A172 (cell line): ENCODE measurements at regions not wholly inside any gene's neighbourhood (a gene's known extent, or its start where the extent isn't known, plus 50 kb on each side); places are given as distances from the start of the nearest gene placed in this dataset.

ENCODE experiments used
- DNase-seq: peaks from one replicate; pipeline ENCODE4 v3.0.0-alpha.2; 2015; ENCODE audit warnings: low spot score

GRCh38 chr17:33352526-33352925, 59.4 kb upstream of the ASIC2 start:
- DNase-seq = no peak

GRCh38 chr17:33356266-33356665, 63.2 kb upstream of the ASIC2 start:
- DNase-seq = no peak

DNA sequence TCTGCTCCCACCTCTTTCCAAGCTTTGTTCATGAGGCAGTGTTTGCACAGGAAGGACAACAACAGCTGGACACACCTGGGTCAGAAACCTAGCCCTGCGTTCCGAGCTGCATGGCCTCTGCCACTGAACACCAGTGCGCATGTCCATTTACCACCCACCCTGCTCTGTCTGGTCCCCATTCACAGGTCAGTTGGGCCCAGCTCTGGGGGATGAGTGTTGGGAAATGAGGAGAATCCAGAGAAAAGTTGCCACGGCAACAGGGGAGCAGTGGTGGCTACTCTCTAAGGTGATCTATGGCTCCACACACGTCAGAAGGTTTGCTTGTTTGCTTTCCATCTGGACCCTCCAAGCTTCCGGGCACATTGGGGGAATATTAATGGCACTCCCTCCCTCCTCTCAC, 70.4 kb upstream of the ASIC2 start:
- no peak for DNase-seq

DNA sequence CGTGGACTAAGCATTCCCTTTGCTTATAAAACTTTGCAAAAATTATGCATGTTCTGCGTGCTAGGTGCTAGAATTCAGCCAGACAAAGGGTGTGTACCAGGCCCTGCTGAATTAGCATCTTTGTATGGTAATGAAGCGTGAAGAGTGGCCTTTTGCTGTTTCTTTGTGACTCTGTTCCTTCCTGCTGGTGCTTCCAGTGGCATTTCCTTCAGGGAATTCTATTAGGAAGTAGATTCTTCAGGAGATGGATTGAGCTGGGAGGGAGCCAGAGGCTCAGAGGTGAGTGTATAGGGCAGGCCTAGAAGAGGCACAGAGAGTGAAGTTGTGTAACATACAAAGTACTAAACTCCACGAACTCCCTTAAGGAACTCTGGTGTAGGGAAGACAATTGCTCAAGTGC, 73.9 kb upstream of the ASIC2 start:
- no peak for DNase-seq

GRCh38 chr17:33369149-33369548, 76.1 kb upstream of the ASIC2 start:
- DNase-seq = peak; percentile 17

DNA sequence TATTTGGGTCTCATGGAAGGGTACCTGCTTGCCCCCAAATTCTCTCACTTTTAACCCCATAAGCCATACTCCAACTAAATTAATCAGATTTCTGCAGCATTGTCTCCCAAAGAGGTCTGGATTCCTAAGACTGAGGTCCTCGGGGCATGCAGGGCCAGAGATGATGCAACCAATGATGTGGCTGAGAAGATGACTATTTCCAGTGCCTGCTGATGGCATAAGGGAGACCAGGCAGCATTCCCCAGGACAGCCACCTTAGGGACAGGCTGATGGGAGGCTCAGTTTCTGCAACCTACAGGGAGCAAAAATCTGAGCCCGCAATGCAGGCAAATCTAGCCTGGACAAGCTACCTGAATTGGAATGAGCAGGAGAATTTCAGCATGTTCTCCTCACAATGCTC, 76.8 kb upstream of the ASIC2 start:
- no peak for DNase-seq

DNA sequence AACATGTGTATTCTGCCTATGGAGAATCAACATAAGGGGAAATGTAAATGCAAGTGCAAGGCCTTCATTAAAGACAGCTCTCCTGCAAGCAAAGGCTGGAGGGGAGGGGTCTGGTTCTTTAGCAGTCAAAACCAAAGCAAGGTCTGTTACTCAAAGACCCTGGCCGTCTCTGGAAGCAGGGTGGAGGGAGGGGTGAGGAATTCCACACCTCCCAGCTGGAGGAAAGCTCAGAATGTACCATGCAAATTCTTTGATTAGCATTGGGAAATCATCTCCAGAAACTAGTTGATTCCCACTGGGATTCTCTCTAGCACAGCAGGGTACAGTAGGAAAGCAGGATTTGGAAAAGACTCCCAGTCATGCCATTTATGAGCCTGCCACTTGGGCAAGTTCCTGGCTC, 77.3 kb upstream of the ASIC2 start:
- no peak for DNase-seq

- no peak for DNase-seq
These were observed 78.3 kb upstream of the ASIC2 start for GRCh38 chr17:33371377-33371776.

GRCh38 chr17:33373273-33373672, 80.2 kb upstream of the ASIC2 start:
- no peak for DNase-seq

DNA sequence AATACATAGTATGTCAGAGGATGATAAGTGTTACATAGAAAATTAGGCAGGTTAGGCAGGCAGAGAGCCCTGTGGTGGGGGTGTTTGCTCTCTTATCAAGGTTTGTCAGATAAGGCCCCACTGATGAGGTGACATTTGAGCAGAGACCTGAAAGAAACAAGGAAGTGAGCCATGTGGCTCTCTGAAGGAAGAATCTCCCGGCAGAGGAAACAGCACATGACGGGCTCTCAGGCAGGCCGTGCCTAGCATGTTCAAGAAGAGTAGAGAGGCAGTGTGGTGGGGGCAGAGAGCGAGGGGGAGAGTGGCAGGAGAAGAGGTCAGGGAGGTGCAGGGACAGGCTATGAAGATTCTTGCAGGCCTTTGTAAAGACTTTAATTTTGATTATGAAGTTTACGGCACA, 82.0 kb upstream of the ASIC2 start:
- no peak for DNase-seq

- no peak for DNase-seq
These were observed 82.7 kb upstream of the ASIC2 start for GRCh38 chr17:33375783-33376182.

- DNase-seq = no peak
These were observed 84.9 kb upstream of the ASIC2 start for GRCh38 chr17:33377837-33378595.

DNA sequence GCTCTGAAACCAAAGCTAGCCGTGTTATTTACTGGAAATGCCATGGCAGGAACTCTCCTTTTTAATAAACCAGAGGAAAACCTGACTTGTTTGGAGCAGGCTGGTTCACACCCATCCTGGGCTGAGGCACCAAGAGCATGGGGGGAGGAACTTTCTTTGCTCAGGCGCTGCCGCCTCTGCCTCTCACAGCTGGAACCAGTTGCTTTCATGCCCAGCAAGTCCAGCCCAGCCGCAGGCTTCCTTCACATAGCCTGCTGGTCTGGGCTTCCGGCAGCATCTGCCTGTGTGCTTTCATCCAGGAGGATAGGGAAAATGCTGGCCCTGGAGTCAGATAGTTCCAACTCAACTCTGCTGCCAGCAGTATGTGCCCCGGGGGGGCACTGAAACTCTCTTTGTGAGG, 88.1 kb upstream of the ASIC2 start:
- no peak for DNase-seq

- no peak for DNase-seq
These were observed 90.5 kb upstream of the ASIC2 start for GRCh38 chr17:33383488-33384023.

DNA sequence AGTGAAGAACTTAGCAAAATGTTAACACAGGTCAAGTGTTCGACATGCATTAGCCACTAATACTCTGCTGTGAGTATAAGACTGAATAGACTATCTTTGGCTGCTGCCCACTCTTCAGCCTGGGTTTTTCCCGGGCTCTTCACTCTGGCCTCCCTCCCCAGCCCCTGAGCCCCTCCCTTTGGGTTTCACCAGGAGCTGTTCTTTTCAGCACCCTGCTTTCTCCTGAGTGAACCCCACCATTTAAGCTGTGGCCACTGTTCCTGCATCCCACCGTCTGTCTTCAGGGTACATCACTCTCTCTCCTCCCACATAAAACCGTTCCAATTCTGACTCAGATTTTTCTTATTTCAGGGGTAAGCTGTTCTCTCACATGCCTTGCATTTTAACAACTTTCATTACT, 92.0 kb upstream of the ASIC2 start:
- DNase-seq = no peak

GRCh38 chr17:33385713-33386112, 92.6 kb upstream of the ASIC2 start:
- no peak for DNase-seq

DNA sequence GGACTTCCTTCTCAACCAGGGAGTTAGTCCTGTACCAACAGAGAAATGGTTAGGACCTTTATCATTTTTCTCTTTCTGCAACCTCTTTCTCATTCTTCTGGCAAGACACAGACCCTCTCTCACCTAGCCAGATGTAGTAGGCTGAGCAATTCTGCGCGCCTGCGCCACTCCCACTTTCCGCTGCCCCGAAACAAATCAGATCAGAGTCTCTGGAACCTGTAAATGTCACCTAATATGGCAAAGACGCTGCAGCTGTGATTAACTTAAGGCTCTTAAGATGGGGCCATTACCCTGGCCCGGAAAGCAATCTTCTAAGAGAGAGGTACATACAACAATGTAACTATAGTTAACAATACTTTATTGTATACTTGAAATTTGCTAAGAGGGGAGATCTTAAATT, 94.3 kb upstream of the ASIC2 start:
- no peak for DNase-seq

DNA sequence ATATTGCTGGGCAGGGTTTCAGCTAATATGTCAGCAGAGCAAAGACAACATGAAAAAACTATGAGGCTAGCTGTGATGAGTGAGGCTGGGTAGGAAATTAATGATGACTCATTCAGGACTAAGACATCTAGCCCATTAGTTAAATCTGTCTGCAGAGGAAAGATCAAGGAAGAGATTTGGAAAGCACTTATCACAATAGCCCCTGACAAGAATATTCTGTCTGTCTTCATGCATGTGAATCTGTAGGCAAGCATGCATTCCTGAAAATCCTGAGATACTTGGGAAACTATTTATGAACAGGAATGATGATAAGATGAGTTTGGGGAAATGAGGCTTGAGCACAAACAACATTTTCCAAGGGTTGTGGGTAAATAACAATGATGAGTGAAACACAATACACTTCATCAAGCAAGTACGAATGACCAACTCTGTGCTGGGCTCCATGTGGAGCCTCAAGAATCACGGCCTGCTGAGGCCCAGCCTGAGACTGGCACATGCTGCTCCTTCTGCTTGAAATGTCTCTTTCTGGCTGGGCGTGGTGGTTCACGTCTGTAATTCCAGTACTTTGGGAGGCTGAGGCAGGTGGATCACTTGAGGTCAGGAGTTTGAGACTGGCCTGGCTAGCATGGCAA, 96.5 kb upstream of the ASIC2 start:
- peak; percentile 66 for DNase-seq

DNA sequence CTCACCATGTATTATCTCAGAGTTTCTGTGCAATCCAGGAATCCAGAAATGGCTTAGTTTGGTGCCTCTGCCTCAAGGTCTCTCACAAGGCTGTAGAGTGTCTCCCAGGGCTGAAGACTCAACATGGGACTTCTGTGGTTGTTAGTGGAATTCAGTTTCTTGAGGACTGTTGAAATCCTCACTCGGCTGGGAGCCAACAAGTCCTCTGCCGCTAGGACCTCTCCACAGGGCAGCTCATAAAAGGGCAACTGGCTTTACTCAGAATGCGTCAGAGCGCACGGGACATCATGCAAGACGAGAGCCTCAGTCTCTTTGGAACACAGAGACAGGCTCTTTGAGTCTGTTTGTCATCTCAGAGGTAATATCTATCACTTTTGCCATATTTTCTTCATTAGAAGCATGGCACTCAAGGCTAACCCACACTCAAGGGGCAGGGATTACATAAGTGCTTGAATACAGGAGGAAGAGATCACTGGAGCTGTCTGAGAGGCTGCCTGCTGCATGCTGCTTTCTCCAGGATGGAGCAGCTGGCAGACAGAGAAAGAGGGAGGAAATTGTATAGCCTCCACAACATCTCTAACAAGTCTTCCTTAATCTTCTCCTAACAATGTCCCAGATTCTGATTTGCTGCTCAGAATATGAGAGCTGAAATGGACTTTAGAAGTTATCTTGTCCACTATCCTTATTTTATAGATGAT, 97.5 kb upstream of the ASIC2 start:
- peak; percentile 64 for DNase-seq

DNA sequence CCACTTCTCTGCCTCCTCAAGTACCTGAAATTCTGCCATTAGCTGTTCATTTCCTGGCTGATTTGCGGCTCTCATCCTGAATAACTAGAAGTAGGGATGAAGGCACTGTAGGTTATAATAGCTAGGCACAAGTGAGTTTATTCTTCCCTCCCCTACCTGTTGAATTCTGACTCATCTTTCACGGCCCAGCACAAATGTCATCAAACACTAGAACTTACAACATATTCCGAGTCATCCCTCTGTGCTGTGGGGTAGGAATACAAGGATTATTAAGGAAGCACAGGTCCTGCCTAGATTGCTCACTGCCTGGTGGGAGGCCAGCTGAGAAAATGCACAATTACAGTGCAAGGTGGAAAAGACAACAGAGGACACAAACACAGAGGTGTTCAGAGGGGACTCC, 103.7 kb upstream of the ASIC2 start:
- DNase-seq = no peak

DNA sequence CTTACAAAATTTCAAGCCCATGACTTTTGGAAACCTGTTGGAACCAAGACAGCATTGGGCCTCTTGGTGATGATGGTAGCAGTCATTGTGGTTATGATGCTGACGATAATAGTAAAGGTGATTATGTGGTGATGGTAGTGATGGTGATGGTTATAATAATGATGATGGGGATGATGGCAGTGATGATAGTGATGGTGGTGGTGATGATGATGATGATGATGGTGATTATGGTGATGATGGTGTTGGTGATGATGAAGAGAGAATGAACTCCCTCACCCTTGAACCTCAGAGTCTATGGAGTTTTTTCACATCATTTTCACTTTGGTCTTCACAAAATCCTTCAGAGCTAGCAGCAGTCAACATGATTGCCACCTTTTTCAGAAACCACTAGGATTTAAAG, 105.3 kb upstream of the ASIC2 start:
- no peak for DNase-seq

DNA sequence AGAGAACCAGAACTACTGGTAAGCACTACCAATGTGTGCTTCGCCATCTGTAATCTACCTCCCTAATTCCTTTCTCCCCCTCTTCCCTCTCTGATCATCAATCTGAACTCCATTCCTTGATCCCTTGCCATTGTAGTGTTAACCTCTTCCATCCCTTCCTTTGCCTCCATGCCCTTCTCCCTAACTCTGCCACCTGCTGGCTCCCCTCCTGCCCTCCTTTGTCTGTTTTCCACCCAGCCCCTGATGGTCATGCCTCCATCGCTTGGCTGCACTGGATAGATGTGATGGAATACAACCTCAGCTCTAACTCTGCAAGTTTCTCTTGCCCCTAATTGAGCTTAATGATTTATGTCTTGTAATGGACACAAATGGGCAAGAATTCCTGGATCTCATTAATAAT, 108.2 kb upstream of the ASIC2 start:
- DNase-seq = no peak

GRCh38 chr17:33403194-33403593, 110.1 kb upstream of the ASIC2 start:
- no peak for DNase-seq
